ENCODE measurements at regions not wholly inside any gene's neighbourhood (a gene's known extent, or its start where the extent isn't known, plus 50 kb on each side); places are given as distances from the start of the nearest gene placed in this dataset.

- WGBS, 2 donors = 44 to 49% methylated on average over 7 of the region's 7 CpGs
- Histone ChIP-seq H3K4me3 (no peak overlapping the region), H3K36me3 (no peaks in the 10 kb centered on the region), H3K4me1 (peaks cover 8 to 56% (median 9%) of the 10 kb centered on the region in 3 donors), H3K9me3 (no peaks in the 10 kb centered on the region), H3K27ac (peak overlapping the region in 3 of 4 donors; percentile 6 to 63 (median 20)), H3K27me3 (no peaks in the 10 kb centered on the region)
- DNase-seq = no peak
- TF ChIP-seq POLR2A (IDR thresholded peaks at IDR 0.05) (no peak), CTCF (IDR thresholded peaks at IDR 0.05) (no peak)
- intact Hi-C loops (cut with DNase I) = no loop called here
These were observed 193.2 kb upstream of the TPRG1 start for GRCh38 chr3:188978421-188979171.

- no peaks in the 10 kb centered on the region for H3K36me3 ChIP-seq
- no peak for DNase-seq
- intact Hi-C loops (cut with DNase I) = no loop called here
- TF ChIP-seq CTCF (IDR thresholded peaks at IDR 0.05) = no peak
- TF ChIP-seq POLR2A (IDR thresholded peaks at IDR 0.05) = no peak
- peaks cover 8 to 53% (median 8%) of the 10 kb centered on the region in 3 donors for H3K4me1 ChIP-seq
- H3K27me3 ChIP-seq = no peaks in the 10 kb centered on the region
- H3K9me3 ChIP-seq = no peaks in the 10 kb centered on the region
- WGBS, 2 donors = 78 to 81% methylated on average over 7 of the region's 7 CpGs
- no peak overlapping the region for H3K4me3 ChIP-seq
- peak overlapping the region in 2 of 4 donors; percentile 20 to 63 for H3K27ac ChIP-seq
These were observed 192.5 kb upstream of the TPRG1 start for GRCh38 chr3:188979248-188979647.

GRCh38 chr3:188979669-188980310, 192.0 kb upstream of the TPRG1 start:
- Histone ChIP-seq H3K4me3 (no peak overlapping the region), H3K27me3 (no peaks in the 10 kb centered on the region), H3K36me3 (no peaks in the 10 kb centered on the region), H3K9me3 (no peaks in the 10 kb centered on the region), H3K4me1 (peaks cover 3 to 47% (median 5%) of the 10 kb centered on the region in 3 donors), H3K27ac (peak overlapping the region in 3 of 4 donors; percentile 19 to 63 (median 20))
- no peak for DNase-seq
- WGBS, 2 donors = 75 to 81% methylated on average over 5 of the region's 6 CpGs
- TF ChIP-seq CTCF (IDR thresholded peaks at IDR 0.05) (no peak), POLR2A (IDR thresholded peaks at IDR 0.05) (no peak)
- intact Hi-C loops (cut with DNase I) = no loop called here

GRCh38 chr3:188993181-188993580, 178.6 kb upstream of the TPRG1 start:
- no peaks in the 10 kb centered on the region for H3K4me1 ChIP-seq
- H3K27ac ChIP-seq = no peak overlapping the region
- H3K36me3 ChIP-seq = no peaks in the 10 kb centered on the region
- H3K9me3 ChIP-seq = no peaks in the 10 kb centered on the region
- WGBS, 2 donors = 41 to 54% methylated on average over 4 of the region's 4 CpGs
- DNase-seq = no peak
- peaks cover 0 to 5% (median 0%) of the 10 kb centered on the region in 4 donors for H3K27me3 ChIP-seq
- TF ChIP-seq POLR2A (IDR thresholded peaks at IDR 0.05) = no peak
- no peak for TF ChIP-seq CTCF (IDR thresholded peaks at IDR 0.05)
- H3K4me3 ChIP-seq = no peak overlapping the region
- intact Hi-C loops (cut with DNase I) = no loop called here

GRCh38 chr3:189001559-189001958, 170.2 kb upstream of the TPRG1 start:
- H3K9me3 ChIP-seq = no peaks in the 10 kb centered on the region
- no peaks in the 10 kb centered on the region for H3K27me3 ChIP-seq
- TF ChIP-seq CTCF (IDR thresholded peaks at IDR 0.05) = no peak
- no peak for TF ChIP-seq POLR2A (IDR thresholded peaks at IDR 0.05)
- H3K4me1 ChIP-seq = no peaks in the 10 kb centered on the region
- H3K36me3 ChIP-seq = no peaks in the 10 kb centered on the region
- H3K27ac ChIP-seq = no peak overlapping the region
- intact Hi-C loops (cut with DNase I) = no loop called here
- H3K4me3 ChIP-seq = no peak overlapping the region
- DNase-seq = no peak
